HG02870 (cell line): ENCODE measurements at regions not wholly inside any gene's neighbourhood (a gene's known extent, or its start where the extent isn't known, plus 50 kb on each side); places are given as distances from the start of the nearest gene placed in this dataset.

Source experiments
- ATAC-seq: cut with Tn5 transposase; IDR thresholded peaks from one replicate; pipeline ENCODE4 v1.9.1; 2021; ENCODE audit warnings: mild to moderate bottlenecking, moderate library complexity; ENCODE audit not compliant: unreplicated experiment

- no peak for ATAC-seq
These were observed 122.8 kb upstream of the MAP3K1 start for GRCh38 chr5:56692359-56693219.

- no peak for ATAC-seq
These were observed 126.9 kb upstream of the MAP3K1 start for GRCh38 chr5:56688402-56688801.

GRCh38 chr5:56686337-56687195 is 128.8 kb upstream of the MAP3K1 start:
- ATAC-seq: peak; percentile 58

GRCh38 chr5:56685503-56686217 is 129.7 kb upstream of the MAP3K1 start:
- no peak for ATAC-seq

GRCh38 chr5:56684159-56684558 is 131.2 kb upstream of the MAP3K1 start:
- no peak for ATAC-seq

- no peak for ATAC-seq
These were observed 131.6 kb upstream of the MAP3K1 start for GRCh38 chr5:56683733-56684132.

GRCh38 chr5:56683281-56683680 is 132.1 kb upstream of the MAP3K1 start:
- ATAC-seq: no peak

GRCh38 chr5:56681346-56681745 is 134.0 kb upstream of the MAP3K1 start:
- no peak for ATAC-seq

GRCh38 chr5:56680731-56681130 is 134.6 kb upstream of the MAP3K1 start:
- no peak for ATAC-seq

- no peak for ATAC-seq
These were observed 137.6 kb upstream of the MAP3K1 start for GRCh38 chr5:56677690-56678305.

- ATAC-seq: no peak
These were observed 139.1 kb upstream of the MAP3K1 start for GRCh38 chr5:56676091-56676768.

GRCh38 chr5:56674441-56674840 is 140.9 kb upstream of the MAP3K1 start:
- no peak for ATAC-seq

- ATAC-seq: no peak
These were observed 142.2 kb upstream of the MAP3K1 start for GRCh38 chr5:56673171-56673570.

- no peak for ATAC-seq
These were observed 143.8 kb upstream of the MAP3K1 start for GRCh38 chr5:56671571-56671970.

GRCh38 chr5:56670916-56671315 is 144.4 kb upstream of the MAP3K1 start:
- no peak for ATAC-seq

GRCh38 chr5:56669534-56670483 is 145.5 kb upstream of the MAP3K1 start:
- peak; percentile 99 for ATAC-seq

- ATAC-seq: no peak
These were observed 146.4 kb upstream of the MAP3K1 start for GRCh38 chr5:56668996-56669395.

- ATAC-seq: no peak
These were observed 147.7 kb upstream of the MAP3K1 start for GRCh38 chr5:56667692-56668091.

GRCh38 chr5:56666901-56667300 is 148.4 kb upstream of the MAP3K1 start:
- no peak for ATAC-seq
